Body of pancreas (tissue), 4 donors: ENCODE measurements at regions not wholly inside any gene's neighbourhood (a gene's known extent, or its start where the extent isn't known, plus 50 kb on each side); places are given as distances from the start of the nearest gene placed in this dataset.

Experiments used
- CTCF ChIP-seq, 7 experiments: fragments of 450-650 bp in 4 of 7; fragments of 200-600 bp in 3 of 7; sonication (generic) in 3 of 7; IDR thresholded peaks; one replicate each; pipeline ENCODE4 v1.5.1; 2016 to 2019; ENCODE audit warnings: antibody characterized with exemption in 7 of 7
- POLR2A ChIP-seq, 3 donors: fragments of 450-650 bp; IDR thresholded peaks; one replicate each; pipeline ENCODE4 v1.6.1; 2016; ENCODE audit warnings: antibody characterized with exemption in 3 of 3, mild to moderate bottlenecking in 2 of 3

GRCh38 chr6:140382355-140382754 lies 1007.9 kb upstream of the CITED2 start:
- TF ChIP-seq CTCF (IDR thresholded peaks at IDR 0.05), result no peak
- no peak for TF ChIP-seq POLR2A (IDR thresholded peaks at IDR 0.05)
